C1 segment of cervical spinal cord (tissue), 14 donors: ENCODE measurements at regions not wholly inside any gene's neighbourhood (a gene's known extent, or its start where the extent isn't known, plus 50 kb on each side); places are given as distances from the start of the nearest gene placed in this dataset.
"Not testable (repeated sequence)": the region's sequence is repeated elsewhere in the genome, so short reads cannot be mapped to it uniquely, and the experiment has no call there.

Experiments used
- DNase-seq, 14 donors: peaks; one replicate each; lab custom pipeline; 2025; lab: John Stamatoyannopoulos, UW

GRCh38 chr3:20343790-20344189 lies 157.8 kb upstream of the SGO1 start:
- peak in 1 of 14 donors; percentile 54 for DNase-seq

GRCh38 chr3:20340324-20340928 lies 154.4 kb upstream of the SGO1 start:
- DNase-seq: peak in 13 of 14 donors; percentile 1 to 71 (median 20)

- DNase-seq: no peak
Observed at GRCh38 chr3:20336572-20336971, 150.6 kb upstream of the SGO1 start.

- DNase-seq: no peak
Observed at GRCh38 chr3:20334842-20335241, 148.8 kb upstream of the SGO1 start.

GRCh38 chr3:20327889-20328288 lies 141.9 kb upstream of the SGO1 start:
- no peak for DNase-seq

- no peak for DNase-seq
Observed at GRCh38 chr3:20326541-20326940, 140.5 kb upstream of the SGO1 start.

- DNase-seq: no peak
Observed at GRCh38 chr3:20325563-20325962, 139.6 kb upstream of the SGO1 start.

- no peak for DNase-seq
Observed at GRCh38 chr3:20324664-20325478, 138.9 kb upstream of the SGO1 start.

- DNase-seq: no peak
Observed at GRCh38 chr3:20323307-20323927, 137.4 kb upstream of the SGO1 start.

- DNase-seq: no peak
Observed at GRCh38 chr3:20322085-20322484, 136.1 kb upstream of the SGO1 start.

- DNase-seq: no peak
Observed at GRCh38 chr3:20321391-20322047, 135.5 kb upstream of the SGO1 start.

- DNase-seq: peak in 1 of 14 donors; percentile 80
Observed at GRCh38 chr3:20320489-20320888, 134.5 kb upstream of the SGO1 start.

GRCh38 chr3:20319551-20319950 lies 133.5 kb upstream of the SGO1 start:
- no peak for DNase-seq

- no peak for DNase-seq
Observed at GRCh38 chr3:20317616-20318015, 131.6 kb upstream of the SGO1 start.

- peak in 3 of 14 donors; percentile 2 to 32 (median 6) for DNase-seq
Observed at GRCh38 chr3:20316238-20316637, 130.2 kb upstream of the SGO1 start.

- no peak for DNase-seq
Observed at GRCh38 chr3:20310629-20311028, 124.6 kb upstream of the SGO1 start.

GRCh38 chr3:20307383-20307782 lies 121.4 kb upstream of the SGO1 start:
- DNase-seq: no peak

- no peak for DNase-seq
Observed at GRCh38 chr3:20305647-20306046, 119.6 kb upstream of the SGO1 start.

- peak in 1 of 14 donors; percentile 3 for DNase-seq
Observed at GRCh38 chr3:20302766-20303165, 116.8 kb upstream of the SGO1 start.

- DNase-seq: no peak
Observed at GRCh38 chr3:20288050-20288449, 102.0 kb upstream of the SGO1 start.

- no peak for DNase-seq
Observed at GRCh38 chr3:20280257-20280656, 94.3 kb upstream of the SGO1 start.

- DNase-seq: not testable (repeated sequence)
Observed at GRCh38 chr3:20265977-20266376, 80.0 kb upstream of the SGO1 start.
